NCI-H2107 treated with DMSO at 0.1 percent for 48 hours (cell line): ENCODE measurements at regions not wholly inside any gene's neighbourhood (a gene's known extent, or its start where the extent isn't known, plus 50 kb on each side); places are given as distances from the start of the nearest gene placed in this dataset.

Source experiments
- DNase-seq: peaks from one replicate; lab custom pipeline; 2025; ENCODE audit not compliant: unreplicated experiment; lab: John Stamatoyannopoulos, UW

DNA sequence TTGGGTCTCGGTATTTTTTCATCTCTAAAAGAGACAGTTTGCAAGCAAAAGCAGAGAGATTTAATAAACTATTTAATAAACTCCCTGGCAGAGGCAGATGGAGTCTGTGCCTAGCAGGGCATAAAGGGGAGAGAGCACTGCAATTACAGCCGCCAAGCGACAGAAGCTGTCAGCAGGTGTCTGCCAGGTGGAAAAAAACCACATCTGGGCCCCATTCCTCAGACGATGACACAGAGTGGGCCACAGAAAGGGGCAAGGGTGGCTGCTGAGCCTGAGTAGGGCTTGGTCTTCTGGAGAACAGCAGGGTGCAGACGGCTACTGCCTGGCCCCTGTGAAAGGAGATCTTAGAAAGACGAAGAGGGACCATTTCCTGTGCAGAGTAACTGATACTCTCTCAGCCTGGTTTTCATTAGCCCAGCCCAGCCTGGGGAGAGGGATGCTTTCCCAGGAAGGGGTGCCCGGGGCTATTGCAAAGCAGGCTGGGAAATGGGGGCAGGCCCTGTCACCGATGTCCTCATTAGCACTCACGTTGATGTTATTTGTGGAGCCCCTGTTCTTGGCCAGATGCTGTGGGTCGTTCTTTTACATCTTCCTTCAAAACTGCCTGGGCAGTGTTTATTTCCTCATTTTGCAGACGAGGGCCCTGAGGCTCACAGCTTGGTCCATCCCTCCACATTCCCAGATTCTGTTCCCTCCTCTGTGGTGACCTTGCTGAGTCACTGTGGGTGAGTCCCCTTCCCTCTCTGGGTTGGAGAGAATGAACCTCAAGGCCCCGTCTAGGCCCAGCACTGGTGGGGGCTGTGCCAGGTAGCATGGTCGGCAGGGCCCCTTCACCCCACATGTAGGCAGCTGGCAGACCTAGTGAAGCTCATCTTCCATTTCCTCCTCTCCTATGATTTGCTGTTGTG, 472.7 kb downstream of the PTPRU start:
- DNase-seq: peak; percentile 67

DNA sequence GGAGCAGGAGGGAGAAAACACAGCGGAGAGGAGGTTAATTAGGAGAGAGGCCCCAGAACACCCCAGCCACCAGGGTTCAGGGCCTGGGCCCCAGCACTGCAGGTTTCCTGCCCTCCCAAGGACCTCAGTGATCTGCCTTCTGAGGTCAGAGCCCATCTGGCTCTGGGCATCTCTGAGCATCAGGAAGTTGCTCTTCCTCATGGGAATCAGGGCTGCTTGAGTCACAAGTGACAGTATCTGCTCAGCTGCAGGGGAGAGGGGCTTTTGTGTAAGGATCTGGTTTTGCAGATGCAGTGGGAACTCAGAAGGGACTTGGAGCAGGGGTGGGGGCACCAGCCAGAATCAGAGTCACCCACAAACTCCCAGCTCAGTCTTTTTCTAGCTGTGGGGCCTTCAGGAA, 472.1 kb downstream of the PTPRU start:
- DNase-seq: peak; percentile 26

DNA sequence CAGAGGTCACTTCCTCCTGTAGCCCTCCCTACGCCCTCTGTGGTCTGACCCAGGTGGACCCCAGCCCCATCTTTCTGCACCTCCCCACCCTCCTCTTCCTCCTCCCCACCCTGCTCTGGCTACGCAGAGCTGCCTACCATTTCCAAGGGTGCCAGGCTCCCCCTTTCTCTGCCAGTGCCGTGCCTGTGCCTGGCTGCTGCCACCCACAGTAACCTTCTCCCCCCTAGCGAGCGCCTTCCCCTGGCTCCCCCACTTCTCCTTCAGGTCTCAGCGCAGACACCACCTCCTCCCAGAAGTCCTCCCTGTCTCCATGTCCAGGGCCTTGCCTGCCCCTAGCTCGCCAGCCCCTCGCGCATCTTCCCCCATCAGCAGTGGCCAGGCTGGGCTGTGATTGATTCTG, 471.5 kb downstream of the PTPRU start:
- no peak for DNase-seq

- peak; percentile 79 for DNase-seq
Measured at GRCh38 chr1:29706936-29707335, 470.6 kb downstream of the PTPRU start.

- DNase-seq: no peak
Measured at GRCh38 chr1:29704430-29704829, 468.1 kb downstream of the PTPRU start.

DNA sequence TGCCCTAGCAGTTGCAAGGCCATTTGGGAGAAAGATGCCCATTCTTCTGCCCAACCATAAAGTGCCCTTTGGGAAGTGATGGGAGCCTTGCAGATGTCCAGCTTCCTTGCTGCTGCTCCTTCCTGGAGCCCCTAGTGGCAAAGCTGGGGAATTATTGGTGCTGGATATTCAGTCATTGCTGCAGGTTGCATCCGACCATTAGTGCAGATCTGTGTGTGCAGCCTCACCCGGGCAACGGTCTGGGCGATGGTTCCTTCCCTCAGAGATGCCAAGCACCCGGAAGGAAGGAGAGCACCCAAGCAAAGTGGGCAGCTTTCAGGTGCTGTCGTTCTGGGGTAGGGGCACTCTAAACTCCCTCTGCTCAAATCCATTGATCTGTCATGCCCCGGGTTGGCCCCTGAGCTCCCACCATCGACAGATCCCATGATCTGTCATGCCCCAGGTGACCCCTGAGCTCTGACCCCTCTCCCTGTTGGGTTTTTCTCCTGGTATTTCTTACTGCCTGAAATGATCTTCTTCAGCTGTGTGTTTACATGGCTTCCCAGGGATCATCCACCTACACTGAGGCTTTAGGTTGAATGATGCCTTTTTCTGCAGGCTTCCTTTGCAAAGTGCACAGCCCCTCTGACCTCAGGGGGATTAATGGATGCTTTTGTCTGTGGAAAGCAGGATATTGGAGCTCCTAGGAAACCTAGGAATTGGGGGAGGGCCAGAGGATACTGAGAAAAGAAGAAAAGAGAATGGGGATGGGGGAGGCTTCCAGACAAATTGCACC, 467.5 kb downstream of the PTPRU start:
- peak; percentile 24 for DNase-seq

DNA sequence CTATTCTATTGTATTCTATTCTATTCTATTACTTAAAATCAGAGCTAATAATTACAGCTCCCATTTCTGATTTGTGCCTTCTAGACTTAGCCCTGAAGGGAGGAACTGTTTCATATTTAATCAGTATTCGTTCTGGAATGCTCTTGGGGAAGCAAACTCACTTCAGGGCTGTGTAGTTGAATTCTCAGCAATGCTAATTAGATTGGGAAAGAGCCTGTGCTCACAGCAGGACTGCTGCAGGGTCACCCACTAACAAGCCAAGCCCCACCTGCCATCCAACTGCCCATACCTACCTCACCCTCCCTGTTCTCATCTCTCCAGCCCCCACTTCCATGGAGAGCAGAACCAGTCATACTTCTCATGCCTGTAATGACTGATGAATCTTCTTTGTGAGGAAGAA, 464.2 kb downstream of the PTPRU start:
- DNase-seq: no peak

DNA sequence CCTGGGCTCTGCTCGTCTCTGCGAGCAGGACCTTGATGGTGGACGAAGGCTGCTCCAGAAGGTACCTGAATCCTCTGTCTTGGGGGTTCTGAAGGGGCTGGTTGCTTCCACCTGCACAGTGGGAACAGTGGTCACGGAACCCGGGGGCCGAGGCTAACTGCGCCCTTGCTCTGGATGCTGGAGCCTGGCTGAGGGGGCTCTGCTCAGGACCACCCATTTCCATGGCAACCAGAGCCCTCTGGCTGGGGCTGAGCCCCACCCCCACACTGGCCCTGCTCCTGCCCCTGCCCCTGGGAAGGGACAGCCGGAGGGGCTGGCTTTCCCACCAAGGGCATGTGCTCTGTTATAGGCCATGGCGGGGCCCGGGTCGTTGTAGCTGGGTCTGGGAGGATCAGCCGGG, 462.3 kb downstream of the PTPRU start:
- no peak for DNase-seq

- no peak for DNase-seq
Measured at GRCh38 chr1:29698033-29698432, 461.7 kb downstream of the PTPRU start.

DNA sequence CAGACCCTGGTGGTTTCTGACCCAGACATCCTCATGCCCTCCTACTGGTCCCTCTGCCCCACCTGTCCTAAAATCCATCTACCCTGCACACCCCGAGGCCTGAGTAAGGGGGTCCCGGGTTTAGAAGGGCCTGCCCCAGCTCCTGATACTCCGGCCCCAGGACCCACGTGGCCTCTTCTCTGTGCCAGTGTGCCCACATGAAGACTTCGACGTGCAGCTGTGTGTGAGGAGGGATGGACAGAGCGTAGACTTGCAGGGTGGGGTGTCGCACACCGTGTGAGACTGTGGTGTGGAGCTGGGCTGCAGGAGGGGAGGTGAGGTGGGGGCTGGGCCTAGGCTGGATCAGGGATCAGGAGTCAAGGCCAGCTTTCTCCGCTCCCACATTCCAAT, 461.1 kb downstream of the PTPRU start:
- DNase-seq: no peak

GRCh38 chr1:29696656-29697390, 460.5 kb downstream of the PTPRU start:
- DNase-seq: no peak

GRCh38 chr1:29695803-29696202, 459.5 kb downstream of the PTPRU start:
- DNase-seq: no peak

DNA sequence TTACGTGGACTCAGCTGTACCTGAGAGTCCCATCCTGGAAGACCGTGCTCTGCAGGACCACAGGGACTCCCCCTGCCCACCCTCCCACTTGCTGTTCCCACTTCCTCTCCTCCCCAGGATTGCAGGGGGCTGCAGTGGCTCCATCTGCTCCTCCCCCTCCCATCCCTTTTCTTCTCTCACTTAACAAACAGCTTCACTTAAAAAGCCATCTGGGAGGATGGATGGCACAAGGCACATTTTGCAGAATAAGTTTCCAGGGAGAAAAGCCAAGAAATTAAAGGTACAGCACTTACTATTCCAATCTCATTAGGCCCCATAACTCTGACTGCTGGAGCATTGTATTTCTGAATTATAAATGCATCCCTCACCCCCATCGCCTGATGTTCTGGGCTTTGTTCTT, 458.7 kb downstream of the PTPRU start:
- DNase-seq: no peak

- DNase-seq: no peak
Measured at GRCh38 chr1:29691499-29691898, 455.2 kb downstream of the PTPRU start.

DNA sequence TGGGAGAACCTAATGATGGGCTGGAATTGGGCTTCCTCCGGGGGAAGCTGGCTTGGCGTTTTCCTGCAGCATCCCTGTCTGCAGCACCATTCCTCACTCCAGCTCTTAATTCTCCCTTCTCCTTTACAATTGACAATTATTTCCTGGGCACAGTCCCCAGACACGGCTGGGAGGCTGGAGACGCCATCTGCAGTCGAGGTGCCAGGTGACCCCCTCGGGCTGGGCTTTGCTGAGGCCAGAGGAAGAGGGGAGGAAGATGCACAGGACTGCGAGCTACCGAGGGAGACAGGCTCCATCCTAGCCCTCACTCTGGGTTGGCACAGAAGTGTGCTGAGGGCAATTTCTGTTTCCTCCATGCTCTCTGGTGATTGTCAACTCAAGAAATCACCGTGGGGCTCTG, 453.8 kb downstream of the PTPRU start:
- no peak for DNase-seq

DNA sequence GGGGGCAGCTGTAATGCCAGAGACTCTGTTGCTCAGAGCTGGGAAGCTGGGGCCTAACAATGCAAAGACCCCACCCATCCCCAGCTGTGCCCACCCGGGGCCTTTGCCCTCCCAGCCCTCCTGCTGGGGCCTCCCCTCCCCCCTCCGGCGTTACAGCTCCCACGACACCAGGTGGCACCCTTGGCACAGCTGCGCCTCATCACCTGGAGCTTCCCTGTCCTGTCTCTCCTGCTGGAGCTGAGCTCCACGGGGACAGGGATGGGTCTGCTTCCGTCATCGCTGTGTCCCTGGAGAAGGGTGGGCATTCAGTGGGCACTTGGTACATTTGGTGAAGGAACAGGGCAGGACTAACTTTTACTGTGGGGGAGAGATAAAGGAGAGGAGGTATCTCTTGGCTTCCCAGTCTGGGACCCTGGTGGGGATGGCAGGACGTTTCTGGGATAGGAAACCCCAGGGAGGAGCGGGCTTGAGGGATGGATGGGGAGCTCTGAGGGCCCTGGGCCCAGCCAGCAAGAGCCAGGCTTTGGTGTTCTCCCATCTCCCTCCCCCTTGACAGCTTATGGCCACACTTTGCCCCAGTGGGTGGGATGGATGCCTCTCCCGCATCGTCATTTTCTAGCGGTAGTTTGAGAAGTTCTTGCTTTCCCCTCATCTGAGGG, 453.2 kb downstream of the PTPRU start:
- no peak for DNase-seq

DNA sequence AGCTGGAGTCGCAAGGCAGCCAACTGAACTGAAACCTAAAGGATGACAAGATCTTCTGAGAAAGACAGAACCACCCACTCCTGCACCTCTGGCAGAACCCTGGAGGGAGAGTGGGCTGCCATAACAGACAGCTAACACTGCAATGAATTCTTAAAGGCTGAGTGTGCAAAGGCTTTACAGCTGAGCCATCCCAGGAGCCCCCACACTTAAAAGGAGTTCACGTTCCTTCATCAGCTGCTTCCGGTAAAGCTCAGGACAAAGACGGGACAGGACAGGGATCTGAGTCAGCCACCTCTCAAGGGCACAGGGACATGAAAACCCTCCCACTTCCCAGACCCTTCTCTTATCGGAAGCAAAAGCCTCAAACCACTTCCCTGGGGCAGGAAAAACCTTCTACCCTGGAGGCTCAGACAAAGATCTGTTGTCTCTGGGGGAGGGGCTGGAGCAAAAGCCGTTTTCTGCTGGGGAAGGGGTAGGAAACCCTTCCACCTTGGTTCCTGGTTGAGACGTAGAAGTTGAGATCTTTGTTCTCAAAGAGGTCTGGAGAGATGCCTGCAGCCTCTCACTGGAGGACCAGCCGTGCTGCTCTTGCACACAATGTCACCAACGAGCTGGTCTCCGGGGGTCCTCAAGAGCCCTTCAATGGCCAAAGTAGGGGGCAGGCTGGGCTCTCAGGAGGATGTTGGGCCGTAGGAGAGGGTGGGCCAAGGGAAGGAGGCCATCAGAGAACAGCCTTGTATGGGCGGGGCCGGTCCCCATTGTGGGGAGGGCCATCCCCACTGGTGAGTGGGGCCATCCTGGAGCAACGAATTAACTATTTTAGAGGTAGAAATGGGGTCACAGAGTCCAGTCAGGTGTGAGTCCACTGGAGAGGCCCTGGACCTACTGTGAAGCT, 452.4 kb downstream of the PTPRU start:
- no peak for DNase-seq

- DNase-seq: no peak
Measured at GRCh38 chr1:29687601-29688244, 451.4 kb downstream of the PTPRU start.

- no peak for DNase-seq
Measured at GRCh38 chr1:29687166-29687565, 450.8 kb downstream of the PTPRU start.
